ENCODE measurements at regions not wholly inside any gene's neighbourhood (a gene's known extent, or its start where the extent isn't known, plus 50 kb on each side); places are given as distances from the start of the nearest gene placed in this dataset.

DNA sequence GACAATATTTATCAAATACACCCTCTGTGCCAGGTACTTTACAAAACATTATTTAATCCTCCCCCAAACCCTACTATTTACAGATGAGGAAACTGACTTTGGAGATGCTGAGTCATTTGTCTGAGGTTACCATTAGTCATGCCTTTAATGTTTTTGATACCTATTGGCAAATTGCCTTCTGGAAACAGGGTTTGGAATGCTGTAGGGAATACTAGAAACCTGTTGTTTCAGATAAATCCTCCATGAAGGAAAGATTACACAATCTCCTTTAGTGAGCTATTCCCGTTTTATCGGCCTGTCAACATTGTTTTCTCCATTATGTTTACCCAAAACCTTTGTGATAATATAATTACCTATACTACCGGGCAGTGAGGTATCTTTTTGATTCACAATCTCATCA is 93.6 kb upstream of the ADGRF1 start (continued):
- TF ChIP-seq ZNF878 (CRISPR knock-in tag; IDR thresholded peaks at IDR 0.05) (peak; percentile 82; the same call in 1 of the 2 replicates), ZNF460 (CRISPR knock-in tag; IDR thresholded peaks at IDR 0.05; ENCODE audit: borderline replicate concordance) (no peak), MED13 (CRISPR knock-in tag; IDR thresholded peaks at IDR 0.05) (0 out of 2 replicates have a peak, but pooled peaks have one; percentile 42), ZNF484 (CRISPR knock-in tag; IDR thresholded peaks at IDR 0.05; ENCODE audit: borderline replicate concordance, low read depth) (no peak), CBX1 (IDR thresholded peaks at IDR 0.05; ENCODE audit: low read depth) (no peak), ZNF780A (CRISPR knock-in tag; IDR thresholded peaks at IDR 0.05) (no peak), ARNTL (CRISPR knock-in tag; IDR thresholded peaks at IDR 0.05) (no peak), SALL2 (CRISPR knock-in tag; IDR thresholded peaks at IDR 0.05) (no peak), ZMYM2 (CRISPR knock-in tag; IDR thresholded peaks at IDR 0.05) (no peak), ZKSCAN5 (CRISPR knock-in tag; IDR thresholded peaks at IDR 0.05) (no peak), AGO2 (optimal IDR thresholded peaks at IDR 0.05; ENCODE audit: low read depth, low read length) (no peak), ZNF501 (CRISPR knock-in tag; IDR thresholded peaks at IDR 0.05) (no peak), TBP (CRISPR knock-in tag; IDR thresholded peaks at IDR 0.05) (no peak), TARDBP (CRISPR knock-in tag; IDR thresholded peaks at IDR 0.05) (no peak; the same call in 1 of the 2 replicates), ZNF609 (CRISPR knock-in tag; IDR thresholded peaks at IDR 0.05; ENCODE audit: borderline replicate concordance) (no peak), SRY (CRISPR knock-in tag; IDR thresholded peaks at IDR 0.05) (no peak), FIP1L1 (IDR thresholded peaks at IDR 0.05; ENCODE audit: borderline replicate concordance, insufficient read depth, low read depth, low read length) (no peak)
- TF ChIP-seq, protein P1, sequence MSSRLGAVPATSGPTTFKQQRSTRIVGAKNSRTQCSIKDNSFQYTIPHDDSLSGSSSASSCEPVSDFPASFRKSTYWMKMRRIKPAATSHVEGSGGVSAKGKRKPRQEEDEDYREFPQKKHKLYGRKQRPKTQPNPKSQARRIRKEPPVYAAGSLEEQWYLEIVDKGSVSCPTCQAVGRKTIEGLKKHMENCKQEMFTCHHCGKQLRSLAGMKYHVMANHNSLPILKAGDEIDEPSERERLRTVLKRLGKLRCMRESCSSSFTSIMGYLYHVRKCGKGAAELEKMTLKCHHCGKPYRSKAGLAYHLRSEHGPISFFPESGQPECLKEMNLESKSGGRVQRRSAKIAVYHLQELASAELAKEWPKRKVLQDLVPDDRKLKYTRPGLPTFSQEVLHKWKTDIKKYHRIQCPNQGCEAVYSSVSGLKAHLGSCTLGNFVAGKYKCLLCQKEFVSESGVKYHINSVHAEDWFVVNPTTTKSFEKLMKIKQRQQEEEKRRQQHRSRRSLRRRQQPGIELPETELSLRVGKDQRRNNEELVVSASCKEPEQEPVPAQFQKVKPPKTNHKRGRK (CRISPR knock-in tag; IDR thresholded peaks at IDR 0.05): no peak
- TF ChIP-seq, protein P2, sequence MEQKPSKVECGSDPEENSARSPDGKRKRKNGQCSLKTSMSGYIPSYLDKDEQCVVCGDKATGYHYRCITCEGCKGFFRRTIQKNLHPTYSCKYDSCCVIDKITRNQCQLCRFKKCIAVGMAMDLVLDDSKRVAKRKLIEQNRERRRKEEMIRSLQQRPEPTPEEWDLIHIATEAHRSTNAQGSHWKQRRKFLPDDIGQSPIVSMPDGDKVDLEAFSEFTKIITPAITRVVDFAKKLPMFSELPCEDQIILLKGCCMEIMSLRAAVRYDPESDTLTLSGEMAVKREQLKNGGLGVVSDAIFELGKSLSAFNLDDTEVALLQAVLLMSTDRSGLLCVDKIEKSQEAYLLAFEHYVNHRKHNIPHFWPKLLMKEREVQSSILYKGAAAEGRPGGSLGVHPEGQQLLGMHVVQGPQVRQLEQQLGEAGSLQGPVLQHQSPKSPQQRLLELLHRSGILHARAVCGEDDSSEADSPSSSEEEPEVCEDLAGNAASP (CRISPR knock-in tag; IDR thresholded peaks at IDR 0.05; ENCODE audit: borderline replicate concordance): peak; percentile 46; the same call in 1 of the 2 replicates
- TF ChIP-seq, protein P3, sequence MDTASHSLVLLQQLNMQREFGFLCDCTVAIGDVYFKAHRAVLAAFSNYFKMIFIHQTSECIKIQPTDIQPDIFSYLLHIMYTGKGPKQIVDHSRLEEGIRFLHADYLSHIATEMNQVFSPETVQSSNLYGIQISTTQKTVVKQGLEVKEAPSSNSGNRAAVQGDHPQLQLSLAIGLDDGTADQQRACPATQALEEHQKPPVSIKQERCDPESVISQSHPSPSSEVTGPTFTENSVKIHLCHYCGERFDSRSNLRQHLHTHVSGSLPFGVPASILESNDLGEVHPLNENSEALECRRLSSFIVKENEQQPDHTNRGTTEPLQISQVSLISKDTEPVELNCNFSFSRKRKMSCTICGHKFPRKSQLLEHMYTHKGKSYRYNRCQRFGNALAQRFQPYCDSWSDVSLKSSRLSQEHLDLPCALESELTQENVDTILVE (CRISPR knock-in tag; IDR thresholded peaks at IDR 0.05): peak; percentile 94
- TF ChIP-seq, protein P4, sequence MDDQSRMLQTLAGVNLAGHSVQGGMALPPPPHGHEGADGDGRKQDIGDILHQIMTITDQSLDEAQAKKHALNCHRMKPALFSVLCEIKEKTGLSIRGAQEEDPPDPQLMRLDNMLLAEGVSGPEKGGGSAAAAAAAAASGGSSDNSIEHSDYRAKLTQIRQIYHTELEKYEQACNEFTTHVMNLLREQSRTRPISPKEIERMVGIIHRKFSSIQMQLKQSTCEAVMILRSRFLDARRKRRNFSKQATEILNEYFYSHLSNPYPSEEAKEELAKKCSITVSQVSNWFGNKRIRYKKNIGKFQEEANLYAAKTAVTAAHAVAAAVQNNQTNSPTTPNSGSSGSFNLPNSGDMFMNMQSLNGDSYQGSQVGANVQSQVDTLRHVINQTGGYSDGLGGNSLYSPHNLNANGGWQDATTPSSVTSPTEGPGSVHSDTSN (CRISPR knock-in tag; IDR thresholded peaks at IDR 0.05; ENCODE audit: borderline replicate concordance): no peak
